ENCODE measurements at regions not wholly inside any gene's neighbourhood (a gene's known extent, or its start where the extent isn't known, plus 50 kb on each side); places are given as distances from the start of the nearest gene placed in this dataset.

- no peak for TF ChIP-seq POLR2A (IDR thresholded peaks at IDR 0.05)
- no peak for TF ChIP-seq CTCF (IDR thresholded peaks at IDR 0.05)
- TF ChIP-seq POLR2AphosphoS5 (IDR thresholded peaks at IDR 0.05): no peak
- no peak for TF ChIP-seq EP300 (IDR thresholded peaks at IDR 0.05)
Observed at GRCh38 chr10:93250010-93250409, 176.3 kb downstream of the CYP26A1 start.

Data from suprapubic skin (tissue), 4 donors.